ENCODE measurements at regions not wholly inside any gene's neighbourhood (a gene's known extent, or its start where the extent isn't known, plus 50 kb on each side); places are given as distances from the start of the nearest gene placed in this dataset.

GRCh38 chr5:60510049-60510448, 189.9 kb downstream of the DEPDC1B start:
- no peak for TF ChIP-seq POLR2A (IDR thresholded peaks at IDR 0.05)
- no peak for TF ChIP-seq CTCF (IDR thresholded peaks at IDR 0.05)
